ENCODE measurements at regions not wholly inside any gene's neighbourhood (a gene's known extent, or its start where the extent isn't known, plus 50 kb on each side); places are given as distances from the start of the nearest gene placed in this dataset.

DNA sequence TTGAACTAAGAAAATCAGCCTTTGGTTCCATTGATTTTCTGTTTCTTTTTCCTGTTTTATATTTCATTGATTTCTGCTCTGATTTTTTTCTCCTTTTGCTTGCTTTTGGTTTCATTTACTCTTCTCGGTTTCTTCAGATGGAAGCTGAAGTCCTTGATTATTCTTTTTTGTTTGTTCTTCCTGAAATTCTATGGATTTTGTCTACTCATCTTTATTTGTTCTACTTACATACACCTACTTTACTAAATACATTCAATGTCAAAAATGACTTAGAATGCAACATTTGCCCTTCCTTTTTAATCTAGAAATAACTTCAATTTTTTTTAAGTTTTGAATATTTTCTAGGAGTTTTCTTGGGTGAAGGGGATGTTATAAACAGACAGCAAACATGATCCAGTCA is 612.5 kb downstream of the METTL4 start:
- TF ChIP-seq, protein P1, sequence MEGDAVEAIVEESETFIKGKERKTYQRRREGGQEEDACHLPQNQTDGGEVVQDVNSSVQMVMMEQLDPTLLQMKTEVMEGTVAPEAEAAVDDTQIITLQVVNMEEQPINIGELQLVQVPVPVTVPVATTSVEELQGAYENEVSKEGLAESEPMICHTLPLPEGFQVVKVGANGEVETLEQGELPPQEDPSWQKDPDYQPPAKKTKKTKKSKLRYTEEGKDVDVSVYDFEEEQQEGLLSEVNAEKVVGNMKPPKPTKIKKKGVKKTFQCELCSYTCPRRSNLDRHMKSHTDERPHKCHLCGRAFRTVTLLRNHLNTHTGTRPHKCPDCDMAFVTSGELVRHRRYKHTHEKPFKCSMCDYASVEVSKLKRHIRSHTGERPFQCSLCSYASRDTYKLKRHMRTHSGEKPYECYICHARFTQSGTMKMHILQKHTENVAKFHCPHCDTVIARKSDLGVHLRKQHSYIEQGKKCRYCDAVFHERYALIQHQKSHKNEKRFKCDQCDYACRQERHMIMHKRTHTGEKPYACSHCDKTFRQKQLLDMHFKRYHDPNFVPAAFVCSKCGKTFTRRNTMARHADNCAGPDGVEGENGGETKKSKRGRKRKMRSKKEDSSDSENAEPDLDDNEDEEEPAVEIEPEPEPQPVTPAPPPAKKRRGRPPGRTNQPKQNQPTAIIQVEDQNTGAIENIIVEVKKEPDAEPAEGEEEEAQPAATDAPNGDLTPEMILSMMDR (IDR thresholded peaks at IDR 0.05) = no peak
- TF ChIP-seq SMAD3 (CRISPR knock-in tag; IDR thresholded peaks at IDR 0.05; ENCODE audit: borderline replicate concordance) = no peak

All from WTC11 (cell line).